ENCODE measurements at regions not wholly inside any gene's neighbourhood (a gene's known extent, or its start where the extent isn't known, plus 50 kb on each side); places are given as distances from the start of the nearest gene placed in this dataset.

- no peaks in the 10 kb centered on the region for H4K20me1 ChIP-seq (replicated peaks; ENCODE audit: insufficient read depth)
- H3K4me1 ChIP-seq (ENCODE audit: insufficient read depth), result no peaks in the 10 kb centered on the region
- H3K9me2 ChIP-seq (ENCODE audit: insufficient read depth), result no peaks in the 10 kb centered on the region
- H3K27me3 ChIP-seq (ENCODE audit: insufficient read depth), result no peaks in the 10 kb centered on the region
- no peak overlapping the region for H3K4me2 ChIP-seq
- no peak overlapping the region; the same call in 1 of the 2 replicates for H2AFZ ChIP-seq
- H3K27me3 Mint-ChIP-seq (ENCODE audit: insufficient read depth, low read depth, poor library complexity), result no peaks in the 10 kb centered on the region
- H3K27ac ChIP-seq (ENCODE audit: low read depth), result no peak overlapping the region
- no peaks in the 10 kb centered on the region for H3K4me1 Mint-ChIP-seq
- TF ChIP-seq ZNF114 (CRISPR knock-in tag; IDR thresholded peaks at IDR 0.05), result no peak
- no peak for TF ChIP-seq ZNF331 (CRISPR knock-in tag; IDR thresholded peaks at IDR 0.05; ENCODE audit: low read depth)
- no peak for TF ChIP-seq JUNB (IDR thresholded peaks at IDR 0.05; ENCODE audit: unreplicated experiment)
- H3F3A ChIP-seq (replicated peaks; ENCODE audit: low read depth), result no peaks in the 10 kb centered on the region
- no peaks in the 10 kb centered on the region for H3K36me3 Mint-ChIP-seq (ENCODE audit: low read depth)
- DNase-seq (ENCODE audit: low spot score), result no peak
- H3K36me3 ChIP-seq (ENCODE audit: insufficient read depth), result no peaks in the 10 kb centered on the region
- no peak overlapping the region for H3K4me3 Mint-ChIP-seq
- no peaks in the 10 kb centered on the region; the same call in 2 of the 3 replicates for H3K9me3 Mint-ChIP-seq
- ATAC-seq, result no peak
- H3K4me3 ChIP-seq, result no peak overlapping the region
- H3K27ac Mint-ChIP-seq, result no peak overlapping the region
- H3K79me2 ChIP-seq (replicated peaks; ENCODE audit: insufficient read depth), result no peaks in the 10 kb centered on the region
Measured at GRCh38 chr2:88925770-88926462, 234.4 kb downstream of the RPIA start.

DNA sequence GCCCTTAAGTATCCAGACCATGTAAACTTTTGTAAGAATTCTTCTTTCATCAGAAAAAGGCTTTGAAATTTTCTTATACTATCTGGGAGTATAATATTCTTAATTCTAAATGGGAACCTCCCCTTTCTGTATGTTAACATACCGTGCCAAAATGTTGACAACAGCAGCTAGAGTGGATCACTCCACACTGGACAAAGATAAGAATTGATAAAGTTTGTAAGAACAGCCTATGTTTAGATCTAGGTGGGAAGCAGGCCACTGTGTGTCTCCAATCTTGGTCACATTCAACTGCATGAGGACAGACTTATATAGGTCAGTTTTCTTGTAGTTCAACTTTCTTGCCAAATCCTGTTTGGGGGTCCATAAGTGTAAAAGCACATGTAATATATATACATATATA, 235.7 kb downstream of the RPIA start:
- no peaks in the 10 kb centered on the region; the same call in 2 of the 3 replicates for H3K9me3 Mint-ChIP-seq
- H3K4me3 Mint-ChIP-seq, result no peak overlapping the region
- H3F3A ChIP-seq (replicated peaks; ENCODE audit: low read depth), result no peaks in the 10 kb centered on the region
- ATAC-seq, result no peak
- no peaks in the 10 kb centered on the region for H3K27me3 Mint-ChIP-seq (ENCODE audit: insufficient read depth, low read depth, poor library complexity)
- H4K20me1 ChIP-seq (replicated peaks; ENCODE audit: insufficient read depth), result no peaks in the 10 kb centered on the region
- no peak overlapping the region for H3K27ac Mint-ChIP-seq
- no peaks in the 10 kb centered on the region for H3K79me2 ChIP-seq (replicated peaks; ENCODE audit: insufficient read depth)
- no peak overlapping the region for H2AFZ ChIP-seq
- H3K27ac ChIP-seq (ENCODE audit: low read depth), result no peak overlapping the region
- no peak overlapping the region for H3K4me2 ChIP-seq
- H3K27me3 ChIP-seq (ENCODE audit: insufficient read depth), result no peaks in the 10 kb centered on the region
- H3K4me3 ChIP-seq, result no peak overlapping the region
- H3K4me1 Mint-ChIP-seq, result no peaks in the 10 kb centered on the region
- H3K36me3 Mint-ChIP-seq (ENCODE audit: low read depth), result no peaks in the 10 kb centered on the region
- no peak for DNase-seq (ENCODE audit: low spot score)
- no peaks in the 10 kb centered on the region for H3K4me1 ChIP-seq (ENCODE audit: insufficient read depth)
- H3K36me3 ChIP-seq (ENCODE audit: insufficient read depth), result no peaks in the 10 kb centered on the region
- no peaks in the 10 kb centered on the region for H3K9me2 ChIP-seq (ENCODE audit: insufficient read depth)
- TF ChIP-seq ETS1 (IDR thresholded peaks at IDR 0.05) (no peak), ZNF331 (CRISPR knock-in tag; IDR thresholded peaks at IDR 0.05; ENCODE audit: low read depth) (no peak), REST (IDR thresholded peaks at IDR 0.05; ENCODE audit: unreplicated experiment) (no peak), ZNF114 (CRISPR knock-in tag; IDR thresholded peaks at IDR 0.05) (no peak), POLR2AphosphoS5 (IDR thresholded peaks at IDR 0.05; ENCODE audit: low read depth) (no peak), STAT1 (IDR thresholded peaks at IDR 0.05; ENCODE audit: unreplicated experiment) (no peak), NANOG (IDR thresholded peaks at IDR 0.05; ENCODE audit: borderline replicate concordance) (no peak), EZH2 (IDR thresholded peaks at IDR 0.05; ENCODE audit: low read depth, unreplicated experiment) (no peak), CREB1 (CRISPR knock-in tag; IDR thresholded peaks at IDR 0.05; ENCODE audit: low read depth) (no peak), EZH2phosphoT487 (IDR thresholded peaks at IDR 0.05; ENCODE audit: unreplicated experiment) (no peak), JUNB (IDR thresholded peaks at IDR 0.05; ENCODE audit: unreplicated experiment) (no peak)
- TF ChIP-seq, protein P1, sequence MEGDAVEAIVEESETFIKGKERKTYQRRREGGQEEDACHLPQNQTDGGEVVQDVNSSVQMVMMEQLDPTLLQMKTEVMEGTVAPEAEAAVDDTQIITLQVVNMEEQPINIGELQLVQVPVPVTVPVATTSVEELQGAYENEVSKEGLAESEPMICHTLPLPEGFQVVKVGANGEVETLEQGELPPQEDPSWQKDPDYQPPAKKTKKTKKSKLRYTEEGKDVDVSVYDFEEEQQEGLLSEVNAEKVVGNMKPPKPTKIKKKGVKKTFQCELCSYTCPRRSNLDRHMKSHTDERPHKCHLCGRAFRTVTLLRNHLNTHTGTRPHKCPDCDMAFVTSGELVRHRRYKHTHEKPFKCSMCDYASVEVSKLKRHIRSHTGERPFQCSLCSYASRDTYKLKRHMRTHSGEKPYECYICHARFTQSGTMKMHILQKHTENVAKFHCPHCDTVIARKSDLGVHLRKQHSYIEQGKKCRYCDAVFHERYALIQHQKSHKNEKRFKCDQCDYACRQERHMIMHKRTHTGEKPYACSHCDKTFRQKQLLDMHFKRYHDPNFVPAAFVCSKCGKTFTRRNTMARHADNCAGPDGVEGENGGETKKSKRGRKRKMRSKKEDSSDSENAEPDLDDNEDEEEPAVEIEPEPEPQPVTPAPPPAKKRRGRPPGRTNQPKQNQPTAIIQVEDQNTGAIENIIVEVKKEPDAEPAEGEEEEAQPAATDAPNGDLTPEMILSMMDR (conservative IDR thresholded peaks at IDR 0.05; ENCODE audit: low read depth in 2 of 2), result no peak
